ENCODE measurements at regions not wholly inside any gene's neighbourhood (a gene's known extent, or its start where the extent isn't known, plus 50 kb on each side); places are given as distances from the start of the nearest gene placed in this dataset.

DNA sequence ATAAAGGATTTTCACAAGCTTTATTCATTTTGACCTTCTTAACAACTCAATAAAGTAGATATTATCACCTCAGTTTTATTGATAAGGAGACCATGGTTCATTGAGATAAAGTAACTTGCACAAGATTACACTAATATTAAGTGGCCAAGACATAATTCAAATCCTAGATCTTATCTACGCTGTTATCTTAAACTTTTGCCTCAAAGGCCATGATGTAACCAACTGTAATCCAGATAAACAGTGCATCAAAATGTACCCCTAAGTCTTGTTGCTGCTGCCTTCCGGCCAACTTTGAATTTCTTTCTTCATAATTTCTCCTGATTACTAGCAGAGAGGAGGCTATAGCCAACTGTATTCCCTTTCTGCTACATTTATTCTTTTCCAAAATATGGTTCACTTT is 1094.8 kb upstream of the PIK3C3 start:
- TF ChIP-seq, protein P1, sequence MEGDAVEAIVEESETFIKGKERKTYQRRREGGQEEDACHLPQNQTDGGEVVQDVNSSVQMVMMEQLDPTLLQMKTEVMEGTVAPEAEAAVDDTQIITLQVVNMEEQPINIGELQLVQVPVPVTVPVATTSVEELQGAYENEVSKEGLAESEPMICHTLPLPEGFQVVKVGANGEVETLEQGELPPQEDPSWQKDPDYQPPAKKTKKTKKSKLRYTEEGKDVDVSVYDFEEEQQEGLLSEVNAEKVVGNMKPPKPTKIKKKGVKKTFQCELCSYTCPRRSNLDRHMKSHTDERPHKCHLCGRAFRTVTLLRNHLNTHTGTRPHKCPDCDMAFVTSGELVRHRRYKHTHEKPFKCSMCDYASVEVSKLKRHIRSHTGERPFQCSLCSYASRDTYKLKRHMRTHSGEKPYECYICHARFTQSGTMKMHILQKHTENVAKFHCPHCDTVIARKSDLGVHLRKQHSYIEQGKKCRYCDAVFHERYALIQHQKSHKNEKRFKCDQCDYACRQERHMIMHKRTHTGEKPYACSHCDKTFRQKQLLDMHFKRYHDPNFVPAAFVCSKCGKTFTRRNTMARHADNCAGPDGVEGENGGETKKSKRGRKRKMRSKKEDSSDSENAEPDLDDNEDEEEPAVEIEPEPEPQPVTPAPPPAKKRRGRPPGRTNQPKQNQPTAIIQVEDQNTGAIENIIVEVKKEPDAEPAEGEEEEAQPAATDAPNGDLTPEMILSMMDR (IDR thresholded peaks at IDR 0.05; ENCODE audit: low read length) = no peak
- no peak for TF ChIP-seq EZH2 (IDR thresholded peaks at IDR 0.05; ENCODE audit: borderline replicate concordance, low read length)
